GM12873 (cell line): ENCODE measurements at regions not wholly inside any gene's neighbourhood (a gene's known extent, or its start where the extent isn't known, plus 50 kb on each side); places are given as distances from the start of the nearest gene placed in this dataset.

ENCODE experiments used
- CTCF ChIP-seq: IDR thresholded peaks from 2 replicates; pipeline ENCODE4 v1.5.1; 2012; ENCODE audit warnings: low read depth, mild to moderate bottlenecking, moderate library complexity, low read length, control low read depth; ENCODE audit not compliant: insufficient read depth; ENCODE audit errors: missing control alignments

GRCh38 chr6:169997930-169998218, 246.5 kb downstream of the ERMARD start:
- no peak for TF ChIP-seq CTCF

GRCh38 chr6:169997187-169997929, 245.9 kb downstream of the ERMARD start:
- TF ChIP-seq CTCF, result no peak

- TF ChIP-seq CTCF, result no peak
Measured at GRCh38 chr6:169996378-169997051, 245.1 kb downstream of the ERMARD start.

- no peak for TF ChIP-seq CTCF
Measured at GRCh38 chr6:169994739-169995138, 243.3 kb downstream of the ERMARD start.

GRCh38 chr6:169993861-169994481, 242.5 kb downstream of the ERMARD start:
- no peak for TF ChIP-seq CTCF

GRCh38 chr6:169991913-169992312, 240.5 kb downstream of the ERMARD start:
- no peak for TF ChIP-seq CTCF

GRCh38 chr6:169991031-169991390, 239.6 kb downstream of the ERMARD start:
- TF ChIP-seq CTCF, result no peak
